Activated T-cell treated with anti-CD3 and anti-CD28 coated beads for 24 hours (primary cell): ENCODE measurements at regions not wholly inside any gene's neighbourhood (a gene's known extent, or its start where the extent isn't known, plus 50 kb on each side); places are given as distances from the start of the nearest gene placed in this dataset.

Experiments
- DNase-seq: peaks from one replicate; pipeline ENCODE4 v3.0.0-alpha.2; 2020; ENCODE audit warnings: low read depth

GRCh38 chr12:61896436-61896835 is 363.8 kb upstream of the USP15 start:
- no peak for DNase-seq

DNA sequence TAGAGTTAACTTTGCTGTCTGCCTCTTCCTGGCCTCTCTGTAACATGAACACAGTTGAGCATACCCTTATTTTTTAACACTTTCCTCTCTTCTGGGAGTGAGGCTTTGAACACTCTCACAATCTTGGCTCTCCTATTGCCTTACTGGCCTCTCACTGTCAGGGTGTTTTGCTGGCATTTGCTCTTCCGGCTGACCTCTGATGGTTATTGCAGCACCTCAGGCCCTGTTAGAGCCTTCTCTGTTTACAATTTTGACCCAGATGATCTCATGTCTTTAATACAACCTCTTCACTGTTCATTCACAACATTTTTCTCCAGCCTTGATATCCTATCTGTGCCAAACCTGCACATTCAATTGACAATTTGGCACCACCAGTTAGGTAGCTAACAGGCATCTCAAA is 357.8 kb upstream of the USP15 start:
- DNase-seq: no peak

DNA sequence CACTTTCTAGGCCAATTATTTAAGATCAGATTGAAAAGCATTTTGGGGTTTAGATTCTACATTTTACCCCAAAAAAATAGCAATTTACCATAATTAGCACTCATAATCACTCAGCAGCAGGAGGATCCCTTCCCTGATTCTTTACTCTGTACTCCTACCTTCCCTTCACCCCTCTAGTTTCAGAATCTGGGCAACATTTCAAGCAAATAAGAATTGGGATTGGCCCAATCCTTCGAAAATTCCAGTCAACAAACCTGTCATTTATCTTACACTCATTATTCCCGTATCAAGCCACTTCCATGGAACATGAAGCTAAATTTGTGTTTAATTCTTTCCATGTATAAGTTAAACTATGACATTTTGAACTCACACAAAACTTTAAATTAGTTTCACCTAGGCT is 349.1 kb upstream of the USP15 start:
- DNase-seq: no peak

- DNase-seq: no peak
Observed at GRCh38 chr12:61915420-61915819, 344.8 kb upstream of the USP15 start.

GRCh38 chr12:61916831-61917230 is 343.4 kb upstream of the USP15 start:
- no peak for DNase-seq

- no peak for DNase-seq
Observed at GRCh38 chr12:61919686-61920085, 340.5 kb upstream of the USP15 start.

DNA sequence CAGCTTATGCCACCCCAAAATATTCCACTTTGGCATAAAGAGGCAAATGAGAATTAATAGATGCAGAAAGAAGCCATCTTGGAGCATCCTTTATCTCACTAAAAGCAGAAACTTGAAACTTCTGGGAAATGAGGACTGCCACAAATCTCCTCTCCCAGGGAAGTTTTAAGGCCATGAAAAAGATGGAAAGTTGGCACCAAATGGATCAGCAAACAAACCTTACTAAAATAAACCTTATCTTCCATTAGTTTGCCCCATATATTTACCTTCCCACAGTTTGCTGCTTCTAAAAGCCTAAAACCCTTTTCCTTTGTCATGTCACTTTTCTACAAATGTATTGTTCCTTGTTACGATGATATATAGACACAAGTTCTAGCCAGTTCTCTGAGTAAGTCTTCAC is 340.0 kb upstream of the USP15 start:
- no peak for DNase-seq

GRCh38 chr12:61923152-61923551 is 337.1 kb upstream of the USP15 start:
- DNase-seq: no peak

- no peak for DNase-seq
Observed at GRCh38 chr12:61934564-61934963, 325.6 kb upstream of the USP15 start.

- no peak for DNase-seq
Observed at GRCh38 chr12:61939977-61940376, 320.2 kb upstream of the USP15 start.

DNA sequence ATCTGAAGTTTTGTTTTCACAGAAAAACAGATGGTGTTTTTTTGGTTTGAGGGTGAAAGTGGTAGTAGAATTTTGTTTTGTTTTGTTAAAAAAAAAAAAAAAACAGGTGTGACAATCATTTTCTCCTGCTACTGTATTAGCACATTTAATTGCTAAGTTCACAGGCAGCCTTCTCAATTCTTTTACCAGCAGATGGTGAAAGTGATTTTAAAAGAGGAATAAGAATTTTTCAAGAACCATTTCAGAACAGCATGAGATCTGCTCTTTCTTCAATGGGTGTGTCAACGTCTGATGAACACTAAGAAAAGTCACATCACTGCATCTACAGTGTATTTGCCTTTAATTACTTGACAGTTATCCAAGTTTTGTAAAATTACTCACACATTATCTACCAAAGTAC is 303.7 kb upstream of the USP15 start:
- no peak for DNase-seq

GRCh38 chr12:61974461-61974860 is 285.7 kb upstream of the USP15 start:
- no peak for DNase-seq

- DNase-seq: no peak
Observed at GRCh38 chr12:61985830-61986229, 274.4 kb upstream of the USP15 start.

GRCh38 chr12:61987173-61987572 is 273.0 kb upstream of the USP15 start:
- DNase-seq: no peak

DNA sequence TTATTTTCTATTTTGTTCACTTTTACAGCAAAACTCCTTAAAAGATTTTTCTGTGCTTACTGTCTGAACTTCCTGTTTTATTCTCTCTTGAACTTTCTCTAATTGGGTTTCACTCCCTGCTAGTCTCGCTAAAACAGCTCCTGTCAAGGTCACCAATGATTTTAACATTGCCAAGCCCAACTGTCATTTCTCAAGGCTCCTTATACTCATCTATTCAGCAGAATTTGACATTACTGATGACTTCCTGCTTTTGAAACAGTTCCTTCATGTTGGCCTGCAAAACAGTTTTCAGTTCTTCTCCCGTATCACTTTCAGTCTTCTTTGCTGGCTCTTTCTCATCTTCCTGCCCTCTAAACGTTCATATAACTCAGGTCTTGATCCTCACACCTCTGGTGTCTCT is 268.5 kb upstream of the USP15 start:
- no peak for DNase-seq

DNA sequence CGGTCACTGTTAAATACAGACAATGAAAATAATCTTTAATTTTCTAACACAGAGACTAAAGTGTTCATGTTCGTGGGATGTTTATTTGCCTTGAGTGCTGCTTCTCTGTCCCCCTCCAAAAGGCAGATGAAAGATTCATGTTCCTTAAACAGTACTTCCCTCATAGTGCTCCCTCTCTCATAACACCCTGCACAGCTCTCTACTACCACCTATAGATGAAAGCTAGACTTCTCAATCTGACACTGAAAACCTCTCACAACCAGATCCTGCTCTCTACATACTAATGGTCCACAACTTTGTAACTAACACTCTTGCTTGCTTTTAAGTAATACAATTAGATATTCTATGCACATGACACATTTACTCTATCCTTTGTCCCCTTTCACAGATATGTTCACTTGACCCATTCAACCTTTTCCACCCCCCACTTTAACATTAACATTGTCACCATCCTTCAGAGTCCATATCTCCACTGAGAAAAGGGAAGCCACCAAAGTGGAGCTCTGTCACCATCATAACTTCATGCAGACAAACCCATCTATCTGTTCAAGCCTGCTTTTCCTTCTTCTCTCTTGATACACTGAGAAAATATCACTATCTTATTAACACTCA is 266.4 kb upstream of the USP15 start:
- no peak for DNase-seq

- DNase-seq: no peak
Observed at GRCh38 chr12:61996717-61997116, 263.5 kb upstream of the USP15 start.

DNA sequence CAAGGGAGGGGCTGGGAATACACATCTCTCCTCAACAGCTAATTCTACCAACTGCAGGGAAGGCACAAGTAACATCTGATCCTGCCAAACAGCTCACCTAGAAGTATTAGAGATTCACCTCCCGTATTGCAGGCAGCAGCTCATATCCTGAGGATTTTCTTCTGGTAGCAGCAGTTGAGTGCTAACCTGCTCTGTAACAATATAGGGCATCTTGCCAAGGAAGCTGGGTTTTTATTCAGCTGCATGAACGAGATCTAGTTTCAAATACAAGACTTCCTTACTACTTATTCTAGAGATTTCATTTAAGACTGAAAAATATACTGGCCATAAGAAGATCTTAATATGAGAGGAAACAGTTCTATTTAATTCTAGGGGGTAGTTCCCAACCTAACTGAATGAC is 261.4 kb upstream of the USP15 start:
- no peak for DNase-seq

- no peak for DNase-seq
Observed at GRCh38 chr12:61999311-61999710, 260.9 kb upstream of the USP15 start.

DNA sequence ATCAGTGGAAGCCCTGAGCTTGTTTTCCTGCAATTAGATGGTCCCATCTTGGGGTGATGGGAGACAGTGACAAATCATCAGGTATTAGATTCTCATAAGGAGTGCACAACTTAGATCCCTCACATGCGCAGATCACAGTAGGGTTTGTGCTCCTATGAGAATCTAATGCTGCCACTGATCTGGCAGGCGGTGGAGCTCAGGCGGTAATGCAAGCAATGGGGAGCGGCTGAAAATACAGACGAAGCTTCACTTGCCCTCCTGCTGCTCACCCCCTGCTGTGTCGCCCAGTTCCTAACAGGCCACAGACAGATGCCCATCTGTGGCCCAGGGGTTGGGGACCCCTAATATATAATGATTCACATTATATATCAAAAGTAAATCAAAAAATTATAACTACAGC is 258.8 kb upstream of the USP15 start:
- DNase-seq: no peak

DNA sequence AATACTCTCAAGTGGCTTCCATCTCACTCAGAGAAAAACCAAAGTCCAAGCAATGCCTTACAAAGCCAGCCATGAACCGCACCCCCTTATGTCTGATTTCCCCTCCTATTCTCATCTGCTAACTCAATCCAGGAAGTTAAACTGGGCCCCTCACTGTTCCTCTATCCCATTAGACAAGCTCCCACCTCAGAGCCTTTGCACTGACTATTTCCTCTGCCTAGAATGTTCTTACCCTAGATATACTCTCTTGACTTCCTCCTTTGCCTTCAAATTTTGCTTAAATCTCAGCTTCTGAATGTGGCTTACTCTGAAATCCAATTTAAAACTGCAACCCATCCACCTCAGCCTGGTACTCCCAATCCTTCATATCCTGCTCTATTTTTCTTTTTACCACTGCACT is 257.0 kb upstream of the USP15 start:
- DNase-seq: no peak

- DNase-seq: no peak
Observed at GRCh38 chr12:62003701-62004100, 256.5 kb upstream of the USP15 start.

- DNase-seq: no peak
Observed at GRCh38 chr12:62005615-62006014, 254.6 kb upstream of the USP15 start.

DNA sequence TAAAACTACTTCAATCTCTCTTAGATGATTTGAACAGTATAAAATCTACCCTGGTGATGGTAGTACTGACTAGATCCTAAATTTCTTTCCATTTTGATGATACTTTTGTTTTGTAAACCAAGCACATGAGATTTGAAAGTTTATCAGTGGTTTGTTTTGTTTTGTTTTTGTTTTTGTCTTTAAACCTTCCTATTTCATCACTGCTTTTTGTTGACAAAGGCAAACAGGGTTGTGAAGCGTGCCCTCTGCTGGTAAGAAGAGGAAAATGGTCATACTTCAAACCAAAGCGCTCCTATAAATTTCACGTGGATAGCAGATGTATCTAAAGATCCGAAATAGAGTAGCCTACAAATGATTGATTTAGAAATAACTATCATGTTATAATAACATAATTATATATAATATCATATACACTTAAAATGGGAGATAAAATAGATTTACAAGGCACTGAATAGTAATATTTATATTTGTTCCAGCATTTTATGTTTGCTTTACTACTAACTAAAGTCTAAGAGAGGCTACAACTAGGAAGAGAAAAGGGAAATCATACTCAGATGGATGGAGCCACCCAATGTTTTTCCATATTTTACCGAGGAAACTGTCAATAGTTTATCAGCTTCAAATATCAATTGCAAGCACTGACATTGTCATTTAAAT is 254.0 kb upstream of the USP15 start:
- DNase-seq: no peak
